HepG2 (cell line): ENCODE measurements at regions not wholly inside any gene's neighbourhood (a gene's known extent, or its start where the extent isn't known, plus 50 kb on each side); places are given as distances from the start of the nearest gene placed in this dataset.

Experiments used
- ATAC-seq: fragments of 200-7000 bp; cut with Tn5 transposase; 3 replicates; pipeline ENCODE4 v1.9.1; 2020; ENCODE audit warnings: mild to moderate bottlenecking, moderate library complexity
- BruUV-seq: library from RNA; stranded (reverse); fragments of 400-500 nt; replicated peaks from 2 replicates; lab custom pipeline; 2021; lab: Mats Ljungman, UMichigan
- CTCF ChIA-PET: fragments of 300-600 bp; formaldehyde crosslinking; extraction: SDS; loops from one replicate; lab custom pipeline; 2021; ENCODE audit warnings: low total read pairs, inconsistent platforms, low intra/inter-chr PET ratio; lab: Yijun Ruan, JAX
- POLR2A ChIA-PET: fragments of 350-600 bp; sonication (Branson Sonifier 250); formaldehyde crosslinking; loops from one replicate; lab custom pipeline; 2020; ENCODE audit warnings: antibody characterized with exemption, inconsistent platforms; lab: Yijun Ruan, JAX
- DNase-seq: peaks from one replicate; pipeline ENCODE4 v3.0.0-alpha.2; 2015; ENCODE audit warnings: low spot score
- FAIRE-seq: peaks from 3 replicates; lab custom pipeline; 2011; peaks lifted over from hg19 to GRCh38; lab: Jason Lieb, UNC
- H2AFZ ChIP-seq: one replicate; pipeline ENCODE4 v1.6.1; 2011; ENCODE audit warnings: low read length, inconsistent platforms
- H3K27ac ChIP-seq: fragments of 300-600 bp; 3 replicates; pipeline ENCODE4 v1.8.0; 2011; ENCODE audit warnings: mixed run types, mild to moderate bottlenecking, mixed read lengths, low read length, inconsistent platforms; ENCODE audit not compliant: insufficient read depth; ENCODE audit errors: extremely low read length
- H3K27me3 ChIP-seq, 2 experiments: fragments of 200-600 bp in 1 of 2; 2 replicates in 1 of 2; 3 replicates in 1 of 2; pipeline versions ENCODE4 v1.6.0 to v1.8.0; 2011; ENCODE audit warnings: low read length in 2 of 2, mild to moderate bottlenecking in 2 of 2, moderate library complexity in 2 of 2, inconsistent platforms in 1 of 2; ENCODE audit not compliant: insufficient read depth in 2 of 2, control insufficient read depth in 1 of 2
- H3K36me3 ChIP-seq, 2 experiments: fragments of 200-600 bp in 1 of 2; replicated peaks in 1 of 2; 2 replicates in 1 of 2; 3 replicates in 1 of 2; pipeline versions ENCODE4 v1.5.1 to v1.8.0; 2011; ENCODE audit warnings: low read length in 2 of 2, inconsistent platforms in 1 of 2; ENCODE audit not compliant: insufficient read depth in 2 of 2, control insufficient read depth in 1 of 2
- H3K4me1 ChIP-seq: 2 replicates; pipeline ENCODE4 v1.5.1; 2012; ENCODE audit warnings: low read length, inconsistent platforms; ENCODE audit not compliant: insufficient read depth
- H3K4me2 ChIP-seq: 2 replicates; pipeline ENCODE4 v1.6.0; 2011; ENCODE audit warnings: low read depth, low read length, inconsistent platforms
- H3K4me3 ChIP-seq, 3 experiments: fragments of 200-600 bp in 1 of 3; sonication (generic), shearing (Covaris generic) in 1 of 3; replicated peaks in 1 of 3; 2 replicates each; pipeline ENCODE4 v1.5.1; 2011 to 2016; ENCODE audit warnings: low read length in 3 of 3, inconsistent platforms in 2 of 3, low read depth in 2 of 3, mild to moderate bottlenecking in 2 of 3, control low read depth in 1 of 3, mixed read lengths in 1 of 3; ENCODE audit not compliant: insufficient read depth in 1 of 3
- H3K79me2 ChIP-seq: one replicate; pipeline ENCODE4 v1.6.1; 2011; ENCODE audit warnings: low read length, inconsistent platforms; ENCODE audit not compliant: insufficient read depth
- H3K9ac ChIP-seq: 2 replicates; pipeline ENCODE4 v1.6.0; 2011; ENCODE audit warnings: mild to moderate bottlenecking, low read depth, low read length, inconsistent platforms; ENCODE audit not compliant: insufficient read depth
- H3K9me3 ChIP-seq: 2 replicates; pipeline ENCODE4 v1.5.1; 2012; ENCODE audit warnings: mild to moderate bottlenecking, low read length
- H4K20me1 ChIP-seq: 2 replicates; pipeline ENCODE4 v1.6.0; 2011; ENCODE audit warnings: inconsistent platforms, mild to moderate bottlenecking, low read length, moderate library complexity; ENCODE audit not compliant: insufficient read depth
- ATRX ChIP-seq: sonication (generic); formaldehyde crosslinking; IDR thresholded peaks from 2 replicates; pipeline ENCODE4 v1.4.0; 2020; ENCODE audit warnings: missing genetic modification reagents, borderline replicate concordance
- HNF1B ChIP-seq: sonication (generic); formaldehyde crosslinking; IDR thresholded peaks from 2 replicates; pipeline ENCODE4 v1.5.1; 2020; ENCODE audit warnings: mild to moderate bottlenecking, moderate library complexity, missing genetic modification reagents
- MAZ ChIP-seq, 2 experiments: sonication (generic) in 1 of 2; formaldehyde crosslinking in 1 of 2; IDR thresholded peaks; 2 replicates each; pipeline versions ENCODE4 v1.5.0 to v1.6.1; 2012 to 2020; ENCODE audit warnings: low read depth in 2 of 2, mild to moderate bottlenecking in 2 of 2, borderline replicate concordance in 1 of 2, improper control_type of control experiment in 1 of 2, low read length in 1 of 2, missing genetic modification reagents in 1 of 2, moderate library complexity in 1 of 2
- TFE3 ChIP-seq: IDR thresholded peaks from 2 replicates; pipeline ENCODE4 v1.6.1; 2016
- ZBED4 ChIP-seq: sonication (generic); formaldehyde crosslinking; IDR thresholded peaks from 2 replicates; pipeline ENCODE4 v1.4.0; 2020; ENCODE audit warnings: missing genetic modification reagents, borderline replicate concordance
- ZNF773 ChIP-seq: sonication (generic); formaldehyde crosslinking; IDR thresholded peaks from 2 replicates; pipeline ENCODE4 v1.4.0; 2020; ENCODE audit warnings: missing genetic modification reagents, borderline replicate concordance
- WGBS: methylation state at CpG from one replicate; pipeline ENCODE4 v1.1.6; 2017; ENCODE audit warnings: low lambda C conversion rate; 5-methylcytosine and 5-hydroxymethylcytosine counted together
- in situ Hi-C: cut with HindIII; loops from 2 replicates; pipeline ENCODE4 v1.10.0; 2017; ENCODE audit warnings: low pct_unique_long_range_greater_than_20kb; ENCODE audit not compliant: extremely low pct_ligation_motif_present
- intact Hi-C: fragments of 100-400 bp; cut with micrococcal nuclease; formaldehyde crosslinking; loops from one replicate; pipeline ENCODE4 v1.10.0; 2022; ENCODE audit not compliant: unreplicated experiment

GRCh38 chr14:104406831-104407230 is 172.7 kb upstream of the C14orf180 start:
- Histone ChIP-seq H3K27ac (no peak overlapping the region), H3K79me2 (no peaks in the 10 kb centered on the region), H3K36me3 (no peaks in the 10 kb centered on the region), H3K4me1 (no peaks in the 10 kb centered on the region), H2AFZ (no peak overlapping the region), H3K9ac (no peak overlapping the region), H3K4me2 (no peak overlapping the region), H4K20me1 (no peaks in the 10 kb centered on the region), H3K9me3 (no peaks in the 10 kb centered on the region), H3K27me3 (peaks cover 7 to 32% of the 10 kb centered on the region in 2 experiments), H3K4me3 (no peak overlapping the region)
- in situ Hi-C loops: no loop called here
- BruUV-seq: no TSS peak
- TF ChIP-seq TFE3 (CRISPR knock-in tag) (no peak), ZBED4 (CRISPR knock-in tag) (no peak), ZNF773 (CRISPR knock-in tag) (no peak), HNF1B (CRISPR knock-in tag) (no peak), MAZ (IDR thresholded peaks at IDR 0.05; ENCODE audit: borderline replicate concordance, low read depth, low read length) (no peak), MAZ (CRISPR knock-in tag; IDR thresholded peaks at IDR 0.05; ENCODE audit: low read depth) (no peak), ATRX (no peak)
- POLR2A ChIA-PET: no interaction called here
- ATAC-seq: no peak
- 19% methylated on average over 5 of the region's 5 CpGs for WGBS
- CTCF ChIA-PET: no interaction called here
- FAIRE-seq: no peak
- intact Hi-C loops: no loop called here
- DNase-seq: no peak
